T-helper 22 cell (primary cell): ENCODE measurements at regions not wholly inside any gene's neighbourhood (a gene's known extent, or its start where the extent isn't known, plus 50 kb on each side); places are given as distances from the start of the nearest gene placed in this dataset.

Experiments
- DNase-seq: peaks from one replicate; pipeline ENCODE4 v3.0.0-alpha.2; 2020; ENCODE audit warnings: low read depth

GRCh38 chr2:226680719-226681118, 118.9 kb downstream of the IRS1 start:
- no peak for DNase-seq

GRCh38 chr2:226679389-226680065, 120.1 kb downstream of the IRS1 start:
- DNase-seq, result no peak

DNA sequence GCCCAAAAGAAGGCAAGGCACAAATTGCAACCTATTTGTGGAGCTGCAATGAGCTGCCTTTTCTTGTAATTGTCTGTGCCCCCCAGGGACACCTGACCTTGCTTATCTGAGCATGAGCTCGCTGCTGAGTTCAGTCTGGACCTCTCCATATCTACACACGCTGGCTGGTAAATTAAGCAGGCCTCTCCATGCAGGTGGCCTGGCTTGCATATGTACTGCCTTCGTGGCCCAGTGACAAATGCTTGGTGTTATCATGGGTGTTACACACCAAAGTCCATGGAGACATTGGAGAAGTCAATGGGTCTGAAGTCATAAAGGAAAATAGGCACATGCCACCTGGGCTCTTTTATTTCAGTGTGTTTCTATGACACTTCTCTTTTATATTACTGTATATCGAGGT, 121.2 kb downstream of the IRS1 start:
- no peak for DNase-seq

GRCh38 chr2:226677080-226677479, 122.5 kb downstream of the IRS1 start:
- no peak for DNase-seq

GRCh38 chr2:226676618-226677017, 123.0 kb downstream of the IRS1 start:
- DNase-seq, result no peak

DNA sequence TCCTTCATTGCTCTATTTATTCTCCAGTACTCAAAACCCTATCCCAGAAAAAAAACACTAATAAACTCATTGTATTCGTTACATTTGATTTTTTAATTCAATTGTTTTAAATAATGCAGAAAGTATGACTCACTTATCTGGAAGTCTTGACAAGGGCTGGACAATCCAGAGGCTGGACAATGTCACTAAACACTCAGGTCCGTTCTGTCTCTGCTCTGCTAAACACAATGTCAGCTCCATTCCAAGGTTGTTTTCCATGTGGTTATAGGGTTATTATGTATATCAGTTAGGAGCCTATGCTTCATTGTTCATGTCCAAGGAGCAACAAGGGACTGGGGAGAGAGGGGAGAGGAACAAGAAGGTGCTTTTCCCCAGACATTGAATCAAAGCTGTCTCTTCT, 125.5 kb downstream of the IRS1 start:
- DNase-seq, result no peak

- DNase-seq, result no peak
Observed at GRCh38 chr2:226673314-226673723, 126.3 kb downstream of the IRS1 start.

GRCh38 chr2:226671141-226671676, 128.4 kb downstream of the IRS1 start:
- DNase-seq, result no peak

DNA sequence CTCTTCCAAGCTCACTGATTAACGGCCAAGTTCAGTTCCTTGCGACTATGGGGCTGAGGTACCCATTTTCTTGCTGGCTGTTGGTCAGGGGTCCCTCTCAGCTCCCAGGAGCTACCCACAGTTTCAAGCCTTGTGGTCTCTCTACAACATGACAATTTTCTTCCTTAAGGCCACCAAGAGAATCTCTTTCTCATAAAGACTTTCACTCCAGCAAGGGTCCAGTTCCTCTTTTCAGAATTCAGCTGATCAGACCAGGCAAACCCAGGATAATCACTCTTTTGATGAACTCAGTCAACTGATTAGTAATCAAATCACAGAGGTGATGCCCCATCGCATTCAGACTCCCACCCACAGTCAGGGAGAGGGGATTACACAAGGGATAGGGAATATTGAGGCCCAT, 129.7 kb downstream of the IRS1 start:
- DNase-seq, result no peak

DNA sequence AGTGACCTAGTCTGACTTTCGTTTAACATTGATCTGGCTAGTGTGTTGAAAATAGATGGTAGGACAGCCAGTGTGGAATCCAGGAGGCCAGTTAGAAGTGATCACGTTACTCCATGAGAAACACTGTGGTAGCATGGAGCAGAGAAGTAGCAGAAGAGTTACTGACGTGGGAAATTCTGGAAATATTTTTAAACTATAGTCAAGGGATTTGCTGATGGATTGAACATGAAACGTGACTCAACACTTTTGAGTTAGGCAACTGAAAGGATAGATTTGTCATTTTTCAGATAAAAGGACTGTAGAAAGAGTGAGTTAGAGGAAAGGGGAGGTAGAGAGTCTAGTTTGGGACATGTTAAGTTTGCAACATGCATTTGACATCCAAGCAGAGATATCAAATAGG, 130.4 kb downstream of the IRS1 start:
- no peak for DNase-seq

GRCh38 chr2:226667736-226668135, 131.9 kb downstream of the IRS1 start:
- no peak for DNase-seq

- no peak for DNase-seq
Observed at GRCh38 chr2:226665306-226665831, 134.3 kb downstream of the IRS1 start.

DNA sequence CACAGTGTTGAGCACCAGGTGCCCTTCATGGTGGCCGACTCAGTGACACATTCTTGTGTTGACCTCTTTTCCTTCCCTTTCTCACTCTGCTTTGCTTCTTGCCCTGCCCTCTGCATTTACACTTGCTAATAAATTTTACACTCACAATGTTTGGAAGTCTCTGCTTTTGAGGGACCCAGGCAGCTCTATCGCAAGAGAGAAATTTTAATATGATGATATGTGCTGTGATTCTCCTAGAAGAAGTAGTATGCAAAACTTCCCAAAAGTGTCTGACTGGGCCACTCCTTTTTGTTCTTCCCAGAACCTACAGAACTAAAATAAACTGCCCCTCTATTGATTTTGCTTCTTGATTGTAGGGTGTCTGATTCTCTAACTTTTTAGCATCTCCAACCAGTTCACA, 135.0 kb downstream of the IRS1 start:
- no peak for DNase-seq

DNA sequence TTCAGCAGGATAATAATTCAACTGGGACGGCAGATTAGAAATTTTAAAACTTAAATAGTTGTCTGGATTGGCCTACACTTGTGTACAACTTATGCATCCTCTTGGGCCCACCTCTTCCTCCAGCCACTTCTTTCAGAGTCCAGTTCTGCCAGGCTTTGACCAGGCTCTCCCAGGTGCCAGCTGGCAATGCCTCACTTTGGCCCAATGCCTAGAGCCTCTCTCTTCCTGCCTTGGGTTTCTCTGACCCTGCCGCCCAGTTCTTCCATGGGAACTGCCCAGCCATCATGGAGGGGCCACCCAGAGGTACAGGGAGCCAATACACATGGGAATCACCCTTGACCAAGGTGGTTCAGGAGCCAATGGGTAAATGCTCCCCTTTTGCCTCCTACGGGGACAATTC, 135.5 kb downstream of the IRS1 start:
- DNase-seq, result no peak

DNA sequence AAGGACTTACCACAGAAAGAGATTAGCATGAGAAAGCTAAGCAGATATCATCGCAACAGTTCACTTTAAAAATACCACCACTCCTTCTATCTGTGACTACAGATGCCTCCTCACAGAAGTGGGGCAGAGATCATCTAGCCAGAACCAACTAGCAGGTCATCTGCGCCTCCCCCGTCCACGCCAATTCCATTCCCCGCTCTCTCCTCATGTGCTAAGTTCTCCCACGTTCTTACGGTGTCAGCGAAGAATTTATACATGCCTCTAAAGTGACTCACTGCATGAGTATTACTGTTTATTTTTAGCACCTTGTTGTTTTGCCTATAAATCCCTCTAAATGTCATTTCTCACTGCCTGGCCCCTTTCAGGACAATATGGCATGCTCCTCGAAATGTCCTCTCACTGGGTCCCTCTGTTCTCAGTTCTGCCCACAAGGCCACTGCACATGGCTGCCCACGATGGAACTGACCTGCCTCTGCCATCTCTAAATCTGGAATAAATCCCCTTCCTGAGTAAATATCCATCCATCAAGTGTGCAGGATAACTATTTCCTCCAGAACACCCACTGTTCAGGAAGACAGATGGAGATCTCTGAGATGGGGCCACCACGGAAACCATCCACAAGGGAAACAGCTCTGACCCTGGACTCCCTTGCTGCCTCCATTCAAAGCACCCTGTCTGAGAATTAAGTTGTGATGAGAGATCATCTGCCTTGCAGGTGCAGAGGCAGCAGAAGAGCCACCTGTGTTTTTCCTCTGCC, 137.7 kb downstream of the IRS1 start:
- DNase-seq, result no peak

- no peak for DNase-seq
Observed at GRCh38 chr2:226660526-226660925, 139.1 kb downstream of the IRS1 start.

- no peak for DNase-seq
Observed at GRCh38 chr2:226660124-226660523, 139.5 kb downstream of the IRS1 start.

GRCh38 chr2:226659410-226659809, 140.2 kb downstream of the IRS1 start:
- no peak for DNase-seq

DNA sequence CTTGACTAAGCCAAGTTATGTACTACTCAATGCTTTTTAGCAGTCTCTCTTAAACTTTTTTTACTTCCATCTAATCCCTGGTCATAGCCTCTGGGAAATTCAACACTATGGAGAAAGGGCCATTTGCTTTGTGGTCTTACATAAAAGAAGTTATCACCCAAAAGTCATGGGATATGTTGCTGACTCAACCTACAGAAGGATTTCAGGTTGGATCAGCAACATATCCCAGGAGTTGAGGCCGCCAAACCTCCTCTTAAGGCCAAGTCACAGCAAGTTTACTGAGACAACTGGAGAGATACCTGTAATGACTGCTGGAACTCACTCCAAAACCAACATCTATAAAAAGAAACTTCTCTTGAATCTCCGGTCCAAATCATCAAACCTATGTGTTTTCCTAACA, 141.1 kb downstream of the IRS1 start:
- DNase-seq, result no peak

- no peak for DNase-seq
Observed at GRCh38 chr2:226657340-226658053, 142.1 kb downstream of the IRS1 start.

GRCh38 chr2:226656367-226656766, 143.3 kb downstream of the IRS1 start:
- no peak for DNase-seq

GRCh38 chr2:226655871-226656270, 143.7 kb downstream of the IRS1 start:
- no peak for DNase-seq
